Activated CD4-positive, alpha-beta T cell treated with anti-CD3 and anti-CD28 coated beads, Interleukin-2, amount 50 U/mL, for 48 hours (primary cell): ENCODE measurements at regions not wholly inside any gene's neighbourhood (a gene's known extent, or its start where the extent isn't known, plus 50 kb on each side); places are given as distances from the start of the nearest gene placed in this dataset.

Experiments used
- DNase-seq, 2 experiments: peaks; one replicate each; pipeline ENCODE4 v3.0.0-alpha.2; 2020

DNA sequence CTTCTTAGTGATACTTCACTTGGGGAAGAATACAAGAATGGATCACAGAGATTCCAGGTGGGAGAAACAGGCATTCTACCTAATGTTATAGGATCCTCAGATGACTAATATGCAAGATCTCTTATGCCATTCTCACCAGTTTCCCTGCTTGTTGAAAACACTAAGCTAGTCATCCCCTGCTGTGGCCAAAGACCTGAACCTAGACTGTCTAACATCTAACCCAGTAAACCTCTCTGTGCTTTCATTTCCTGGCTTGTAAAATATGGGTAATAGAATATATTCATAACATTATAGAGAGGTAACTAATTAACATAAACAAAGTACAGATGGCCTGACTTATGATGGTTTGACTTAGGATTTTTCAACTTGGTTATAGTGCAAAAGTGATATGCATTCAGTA lies 776.3 kb downstream of the TUSC7 start:
- no peak for DNase-seq

DNA sequence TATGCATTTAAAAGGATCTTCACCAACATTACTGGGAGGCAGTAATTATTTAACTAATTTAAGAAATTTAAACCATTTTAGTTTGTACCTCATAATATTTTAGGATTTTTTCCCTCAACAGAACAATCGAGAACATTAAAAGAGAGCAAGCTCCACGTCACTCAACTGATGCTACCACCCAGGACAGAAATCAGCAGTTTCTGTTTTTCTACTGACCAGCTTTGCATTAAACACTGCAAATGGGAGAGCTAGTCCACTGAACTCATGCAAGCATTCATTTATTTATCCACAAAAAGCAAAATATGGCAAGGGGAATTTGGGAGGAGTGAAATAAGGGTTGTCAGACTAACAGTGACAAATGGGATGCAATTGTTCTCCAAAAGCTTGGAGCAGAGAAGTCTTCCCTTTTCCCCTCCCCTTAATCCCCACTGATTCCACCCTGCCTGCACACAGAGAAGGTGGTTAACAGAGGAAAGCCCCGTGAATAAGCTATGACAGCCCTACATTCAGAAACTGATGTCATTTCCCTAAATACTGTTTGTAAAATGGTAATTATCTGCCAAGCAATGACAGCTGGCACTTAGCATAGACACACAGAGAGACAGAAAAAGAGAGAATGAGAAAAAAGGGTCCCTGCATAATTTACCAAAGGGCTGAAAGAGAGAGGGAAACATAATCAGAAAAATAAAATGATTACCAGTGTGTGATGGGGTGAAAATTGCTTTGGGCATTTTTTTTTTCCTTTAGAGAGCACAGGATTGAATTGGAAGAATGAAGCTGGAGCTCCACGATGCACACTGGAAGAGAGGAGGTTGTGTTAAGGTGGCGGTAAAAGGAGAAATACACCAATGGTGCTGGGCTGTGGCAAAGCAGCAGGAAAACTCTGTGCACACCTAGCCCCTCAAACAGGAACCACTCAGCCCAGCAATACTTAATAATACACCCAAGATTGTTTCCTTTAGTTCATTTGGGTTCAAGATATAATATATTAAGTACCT lies 777.4 kb downstream of the TUSC7 start:
- DNase-seq, result no peak

DNA sequence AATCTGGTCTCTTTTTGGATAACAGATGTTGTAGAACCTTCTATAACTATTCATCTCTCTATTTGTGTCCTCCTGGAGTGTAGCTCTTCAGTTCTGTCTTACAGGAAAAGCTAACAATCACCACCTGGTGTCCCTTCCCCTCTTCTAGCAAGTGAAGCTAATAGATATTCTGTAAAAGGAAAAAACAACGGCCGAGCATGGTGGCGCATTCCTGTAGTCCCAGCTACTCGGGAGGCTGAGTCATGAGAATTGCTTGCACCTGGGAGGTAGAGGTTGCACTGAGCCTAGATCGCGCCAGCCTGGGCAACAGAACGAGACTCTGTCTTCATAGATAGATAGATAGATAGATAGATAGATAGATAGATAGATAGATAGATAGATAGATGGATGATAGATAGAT lies 779.4 kb downstream of the TUSC7 start:
- no peak for DNase-seq

DNA sequence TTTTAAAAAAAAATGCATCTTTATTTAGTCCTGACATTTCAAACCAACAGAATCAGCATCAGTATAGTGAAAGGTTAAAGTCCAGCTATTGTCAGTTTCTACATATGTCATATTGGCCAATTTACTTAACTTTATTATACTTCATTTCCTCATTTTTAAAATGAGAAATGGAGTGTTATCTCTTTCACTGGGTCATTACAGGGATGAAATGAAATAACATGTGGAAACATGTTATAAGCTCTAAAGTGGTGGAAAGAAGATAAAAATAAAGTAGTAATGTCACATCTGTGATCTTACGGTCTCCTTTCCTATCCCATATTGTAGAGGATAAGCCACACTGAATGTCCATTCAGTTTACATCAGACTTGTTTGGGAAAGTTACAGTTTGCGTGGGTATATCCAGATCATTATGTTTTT lies 780.1 kb downstream of the TUSC7 start:
- no peak for DNase-seq

DNA sequence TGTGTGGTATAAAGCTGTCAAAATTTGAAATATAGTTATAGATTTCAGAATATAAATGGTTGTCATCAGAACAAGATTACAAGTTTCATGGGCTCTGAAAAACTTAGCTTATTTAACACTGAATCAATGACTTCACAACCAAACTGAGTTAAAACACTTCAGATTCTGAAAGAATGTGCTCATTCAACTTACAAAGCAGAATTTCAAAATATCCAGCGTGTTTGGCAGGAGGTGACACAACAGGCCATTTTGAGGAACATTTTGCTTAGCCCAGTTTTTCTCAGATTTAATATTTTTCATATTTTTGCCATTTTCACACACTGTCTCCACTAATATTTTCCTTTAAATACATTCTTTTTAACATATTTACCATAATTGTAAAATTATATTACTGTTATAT lies 781.1 kb downstream of the TUSC7 start:
- DNase-seq, result no peak

DNA sequence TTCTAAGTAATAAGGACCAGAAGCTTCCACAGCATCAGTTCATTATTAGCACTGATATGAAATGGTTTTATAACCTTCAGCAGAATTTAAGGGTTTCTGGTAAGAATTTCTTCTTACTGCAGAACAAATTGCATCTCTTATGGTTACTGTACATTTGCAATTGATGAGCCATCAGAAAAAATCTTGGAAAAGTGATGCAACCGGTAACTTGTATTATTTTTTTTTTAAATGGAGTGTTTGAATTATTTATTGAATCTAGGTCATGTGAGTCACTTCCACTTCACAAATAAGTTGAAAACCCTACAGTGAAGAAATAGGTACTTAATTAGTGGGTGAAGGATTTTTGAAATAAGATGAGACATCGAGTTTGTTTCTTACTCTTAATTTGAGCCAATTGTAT lies 786.0 kb downstream of the TUSC7 start:
- DNase-seq, result no peak

DNA sequence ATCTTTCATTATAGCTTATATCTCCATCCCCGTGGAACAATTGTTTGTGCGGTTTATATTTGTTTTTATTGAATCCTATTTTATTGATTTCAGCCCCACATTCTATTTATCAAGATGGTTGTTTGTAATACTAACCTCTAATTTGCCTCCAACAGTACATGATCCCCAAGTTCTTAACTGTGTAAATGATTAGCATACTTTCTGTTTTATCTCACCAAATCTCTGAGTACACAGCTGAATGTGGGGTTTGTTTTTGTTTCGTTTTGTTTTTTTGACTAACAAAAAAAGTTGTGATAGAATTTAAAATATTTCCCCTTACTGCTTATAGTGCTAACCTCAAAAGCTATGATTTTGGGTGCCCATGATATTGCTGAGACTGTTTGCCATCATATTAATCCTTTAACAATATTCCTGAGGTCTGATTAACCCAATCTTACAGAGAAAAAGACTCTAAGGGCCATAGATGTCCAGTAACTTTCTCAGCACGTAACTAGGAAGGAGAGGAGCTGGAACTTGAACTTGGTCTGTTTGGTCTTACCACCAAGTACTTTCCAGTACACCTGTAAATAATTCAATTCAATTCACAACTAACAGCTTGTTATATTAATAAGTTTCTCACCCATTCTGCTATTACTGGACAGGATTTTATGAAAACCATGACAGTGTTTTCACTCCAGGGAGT lies 789.8 kb downstream of the TUSC7 start:
- DNase-seq, result no peak

DNA sequence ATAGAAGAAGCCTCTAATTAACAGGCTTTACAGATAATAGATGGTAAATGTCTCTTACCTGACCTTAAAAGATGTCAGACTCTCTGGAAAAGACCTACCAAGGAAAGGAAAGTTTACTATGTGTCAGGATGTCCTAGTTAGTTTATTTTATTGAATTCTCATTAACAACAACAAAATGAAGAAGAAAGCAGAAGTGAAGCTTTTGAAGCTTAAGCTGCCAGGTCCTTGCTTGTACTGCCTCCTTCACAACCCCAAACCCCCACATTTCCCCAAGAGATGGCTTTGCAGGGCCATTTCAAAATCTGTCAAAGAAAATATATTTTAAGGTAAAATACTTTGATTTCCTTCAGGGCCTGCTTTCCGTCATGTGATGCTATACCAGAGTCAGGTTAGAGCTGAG lies 798.4 kb downstream of the TUSC7 start:
- DNase-seq, result no peak

DNA sequence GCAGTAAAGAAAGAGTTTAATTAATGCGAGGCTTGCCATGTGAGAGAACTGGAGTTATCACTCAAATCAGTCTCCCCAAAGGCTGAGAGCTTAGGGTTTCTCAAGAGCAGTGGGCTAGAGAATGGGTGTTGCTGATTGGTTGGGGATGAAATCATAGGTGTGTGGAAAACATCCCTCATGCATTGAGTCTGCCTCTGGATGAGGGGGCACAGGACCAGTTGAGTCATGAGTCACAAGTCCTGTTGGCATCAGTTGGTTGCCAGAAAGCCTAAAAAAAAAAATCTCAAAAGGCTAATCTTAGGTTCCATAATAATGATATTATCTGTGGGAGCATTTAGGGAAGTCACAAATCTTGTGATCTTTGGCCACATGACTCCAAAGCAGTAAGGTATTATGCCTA lies 800.3 kb downstream of the TUSC7 start:
- DNase-seq, result no peak

DNA sequence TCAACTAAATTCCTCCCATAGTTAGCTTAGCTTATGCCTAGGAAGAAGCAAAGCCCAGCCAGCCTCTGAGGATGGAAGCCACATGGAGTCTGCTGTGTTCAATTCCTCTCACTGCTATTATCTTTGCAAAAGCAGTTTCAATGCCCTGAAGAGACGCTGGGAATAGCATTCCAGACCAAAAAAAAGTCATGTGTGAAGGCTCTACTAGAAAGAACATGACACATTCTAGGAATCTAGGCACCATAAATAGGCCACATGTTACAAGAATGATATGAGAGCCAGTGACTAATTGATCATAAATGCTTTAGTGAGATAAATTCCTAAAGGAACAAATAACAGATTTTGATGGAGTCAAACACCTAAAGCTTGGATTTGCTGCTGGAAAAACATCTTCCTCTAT lies 800.8 kb downstream of the TUSC7 start:
- DNase-seq, result no peak

DNA sequence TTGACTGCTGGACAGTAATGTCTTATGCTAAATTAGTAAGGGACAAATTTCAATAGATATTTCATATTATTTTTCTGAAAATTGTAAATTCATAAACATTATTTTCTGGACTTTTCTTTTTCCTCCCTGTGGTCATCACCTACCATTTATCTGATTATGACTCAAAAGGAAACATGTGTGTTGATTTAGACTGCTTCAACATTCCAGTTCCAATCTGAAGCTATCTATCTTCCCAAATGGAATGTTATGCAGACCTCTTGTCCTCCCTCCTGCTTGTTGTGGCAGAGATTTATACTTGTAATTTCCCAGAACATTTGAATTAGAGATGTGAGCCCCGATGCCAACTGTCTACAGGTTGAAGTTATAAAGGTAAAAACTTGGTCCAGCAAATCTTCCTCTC lies 803.4 kb downstream of the TUSC7 start:
- no peak for DNase-seq

DNA sequence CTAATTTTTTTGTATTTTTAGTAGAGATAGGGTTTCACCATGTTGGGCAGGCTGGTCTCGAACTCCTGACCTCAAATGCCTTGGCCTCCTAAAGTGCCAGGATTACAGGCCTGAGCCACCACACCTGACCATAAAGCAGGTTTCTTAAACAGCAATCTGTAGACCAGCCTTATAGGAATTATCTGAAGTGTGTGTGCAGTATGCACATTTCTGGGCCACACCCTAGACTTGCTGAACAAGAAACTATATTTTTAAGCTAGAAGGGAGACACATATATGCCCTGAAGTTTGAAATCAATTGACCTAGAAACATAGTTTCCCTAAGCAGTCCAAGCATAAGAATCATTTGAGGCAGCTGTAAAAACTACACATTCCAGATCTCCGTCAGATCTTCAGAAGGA lies 805.7 kb downstream of the TUSC7 start:
- DNase-seq, result no peak

DNA sequence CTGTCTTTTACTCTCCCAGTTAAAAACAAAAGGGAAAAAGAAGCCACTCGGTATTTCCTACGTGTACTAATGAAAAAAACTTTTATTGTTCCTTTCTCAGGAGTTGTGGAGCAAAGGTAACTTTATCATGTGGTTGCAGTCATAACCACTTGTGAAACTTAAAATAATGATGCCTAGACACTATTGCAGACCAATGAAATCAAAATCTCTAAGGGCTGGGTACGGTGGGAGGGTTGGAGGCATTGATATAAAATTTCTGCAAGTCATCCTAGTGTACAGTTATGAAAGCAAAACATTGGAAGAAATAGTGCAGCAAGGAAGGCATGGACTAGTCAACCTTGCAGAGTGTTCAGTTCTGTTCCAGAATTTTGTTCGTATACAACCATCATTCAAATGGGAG lies 808.8 kb downstream of the TUSC7 start:
- DNase-seq, result no peak

DNA sequence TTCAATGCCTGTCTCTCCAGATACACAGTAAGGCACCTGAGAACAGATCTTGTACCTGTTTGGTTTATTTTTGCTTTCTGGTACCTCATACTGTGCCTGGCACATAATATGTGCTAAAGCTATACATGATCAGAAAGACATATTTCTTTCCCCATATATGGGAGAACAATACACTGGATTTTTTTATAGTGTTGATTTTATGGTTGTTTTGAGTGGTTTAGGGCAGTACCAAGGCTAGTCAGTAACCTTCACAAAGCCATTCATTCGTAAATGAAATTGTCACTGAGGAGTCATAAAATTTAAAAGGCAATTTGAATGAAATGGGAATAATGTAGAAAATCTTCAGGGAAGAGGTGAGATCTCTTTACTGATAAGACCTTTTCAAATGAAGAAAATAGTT lies 810.2 kb downstream of the TUSC7 start:
- DNase-seq, result no peak

DNA sequence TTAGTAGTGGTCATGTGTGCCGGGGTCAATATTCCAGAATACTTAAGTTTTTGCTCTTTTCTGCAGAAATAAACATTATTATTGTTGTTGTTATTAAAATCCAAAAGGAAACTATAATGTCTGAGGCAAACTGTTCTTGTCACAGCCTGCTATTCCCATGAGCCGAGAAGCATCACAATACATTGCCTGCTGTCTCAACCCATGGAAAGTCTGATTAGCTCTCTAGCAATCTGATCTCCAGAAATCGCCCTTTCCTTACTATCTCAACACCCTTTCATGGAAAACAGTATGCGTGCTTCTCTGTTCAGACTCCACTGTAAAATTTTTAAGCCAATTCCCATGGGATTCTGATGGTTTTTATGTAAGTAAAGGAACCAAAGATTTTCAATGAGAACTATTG lies 811.0 kb downstream of the TUSC7 start:
- no peak for DNase-seq

DNA sequence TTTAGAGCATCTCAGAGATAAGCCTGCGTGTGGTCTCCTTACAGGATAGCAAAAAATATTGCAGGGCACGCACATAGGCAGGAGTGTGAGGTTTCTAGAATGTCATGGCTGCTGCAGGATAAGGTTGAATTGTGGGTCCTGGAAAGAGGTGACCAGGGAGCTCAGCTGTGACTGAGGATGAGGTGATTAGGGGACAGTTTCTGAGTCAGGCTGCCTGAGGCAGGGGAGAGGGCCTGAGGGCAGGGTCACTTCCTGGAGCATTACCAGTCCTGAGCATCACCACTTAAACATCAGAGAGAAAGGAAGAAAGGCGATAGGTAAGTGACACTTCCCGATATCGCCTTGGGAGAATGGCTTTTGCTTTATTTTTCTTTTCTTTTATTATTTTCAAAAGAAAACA lies 813.8 kb downstream of the TUSC7 start:
- DNase-seq, result no peak

DNA sequence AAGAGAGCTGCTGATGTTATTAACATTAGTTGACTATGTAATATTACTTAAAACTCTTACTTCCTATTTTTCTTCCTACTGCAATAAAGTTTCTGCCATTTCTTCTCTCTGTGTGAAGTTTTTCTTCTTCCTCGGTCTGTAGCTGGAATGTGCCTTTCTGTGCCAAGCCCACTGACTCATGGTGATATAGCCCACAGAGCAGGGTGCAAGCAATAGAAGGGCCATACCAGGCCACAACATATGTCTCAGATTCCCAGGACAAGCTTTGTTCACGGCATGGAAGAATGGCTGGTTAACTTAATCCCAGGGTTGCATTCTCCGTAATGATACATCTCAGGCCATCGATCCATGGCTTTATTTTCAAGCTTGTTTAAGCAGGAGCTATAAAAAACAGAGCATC lies 815.3 kb downstream of the TUSC7 start:
- no peak for DNase-seq

DNA sequence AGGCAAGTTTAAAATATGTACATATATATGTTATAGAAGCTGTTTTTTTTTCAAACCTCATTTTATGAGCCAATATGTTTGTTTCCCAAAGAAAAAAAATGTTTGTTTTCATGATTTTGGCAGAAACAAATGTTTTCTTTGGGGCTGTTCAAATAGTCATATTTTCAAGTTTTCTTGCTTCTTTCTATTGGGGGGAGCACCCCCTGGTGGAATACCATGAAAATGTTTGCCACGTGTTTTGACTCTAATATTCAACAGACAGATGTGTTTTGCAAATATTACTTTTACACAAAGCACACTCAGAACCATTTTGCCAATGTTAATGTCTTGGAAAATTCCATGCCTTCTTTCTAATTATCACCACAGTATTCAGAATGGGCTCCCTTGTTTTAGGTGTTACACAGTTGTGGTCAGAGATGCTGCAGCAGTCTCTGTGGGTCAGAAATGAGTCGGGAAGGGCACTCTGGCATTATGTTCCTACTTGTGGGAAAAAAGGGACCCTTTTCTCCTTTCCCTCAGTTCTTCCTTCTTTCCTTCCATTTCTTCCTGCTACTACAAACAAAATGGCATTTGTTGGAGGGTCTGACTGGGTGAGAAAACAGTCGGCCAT lies 817.0 kb downstream of the TUSC7 start:
- no peak for DNase-seq

DNA sequence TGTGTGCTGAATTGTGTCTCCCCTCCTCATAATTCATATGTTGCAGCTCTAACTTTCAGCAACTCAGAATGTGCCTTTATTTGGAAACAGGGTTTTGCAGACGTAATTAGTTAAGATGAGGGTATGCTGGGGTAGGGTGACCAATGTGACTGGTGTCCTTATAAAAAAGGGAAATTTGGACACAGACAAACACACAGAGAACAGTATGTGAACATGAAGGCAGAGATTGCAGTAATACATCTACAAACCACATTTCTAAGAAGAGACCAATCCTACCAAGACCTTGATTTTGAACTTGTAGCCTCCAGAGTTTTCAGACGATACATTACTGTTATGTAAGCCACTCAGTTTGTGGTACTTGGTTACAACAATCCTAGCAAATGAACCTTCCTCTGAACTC lies 817.8 kb downstream of the TUSC7 start:
- DNase-seq, result no peak

DNA sequence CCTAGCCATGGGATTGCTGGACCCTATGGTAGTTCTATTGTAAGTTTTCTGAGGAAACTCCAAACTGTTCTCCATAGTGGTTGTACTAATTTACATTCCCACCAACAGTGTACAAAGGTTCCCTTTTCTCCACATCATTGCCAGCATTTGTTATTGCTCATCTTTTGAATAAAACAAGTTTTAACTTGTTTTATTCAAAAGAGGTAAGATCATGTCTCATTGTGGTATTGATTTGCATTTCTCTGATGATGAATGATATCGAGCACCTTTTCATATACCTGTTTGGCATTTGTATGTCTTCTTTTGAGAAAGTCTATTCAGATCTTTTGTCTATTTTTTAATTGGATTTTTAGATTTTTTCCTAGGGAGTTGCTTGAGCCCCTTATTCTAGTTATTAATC lies 819.1 kb downstream of the TUSC7 start:
- no peak for DNase-seq

DNA sequence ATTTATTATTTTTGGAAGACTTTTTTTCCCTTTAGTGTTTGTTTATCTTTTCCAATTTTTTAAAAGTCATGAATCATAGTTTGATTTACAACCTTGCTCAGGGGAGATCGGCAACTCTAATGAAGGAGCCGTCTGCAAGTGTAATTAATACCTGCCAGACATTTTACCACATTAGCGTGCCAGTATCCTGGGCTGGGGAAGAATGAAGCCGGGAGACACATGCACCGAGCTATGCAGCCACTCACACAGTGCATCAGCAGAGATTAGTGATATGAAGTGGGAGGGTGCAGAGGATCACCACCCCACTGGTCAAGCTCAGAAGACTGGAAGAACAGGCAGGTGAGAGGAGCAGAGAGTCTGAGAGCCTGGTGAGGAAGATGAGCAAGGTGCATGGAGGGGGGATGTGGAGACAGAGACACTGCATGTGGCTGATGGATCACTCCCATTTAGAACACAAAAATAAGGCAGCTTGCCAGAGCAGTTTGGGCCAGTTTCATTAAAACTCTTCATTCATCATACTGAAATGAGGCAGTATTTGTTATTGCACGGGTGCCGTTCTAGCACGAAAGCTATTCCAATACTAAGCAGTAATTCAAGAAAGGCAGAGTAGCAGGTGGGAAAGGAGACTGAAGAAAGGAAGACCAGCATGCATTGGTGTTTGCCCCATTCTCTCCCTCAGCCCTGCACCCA lies 821.6 kb downstream of the TUSC7 start:
- no peak for DNase-seq

DNA sequence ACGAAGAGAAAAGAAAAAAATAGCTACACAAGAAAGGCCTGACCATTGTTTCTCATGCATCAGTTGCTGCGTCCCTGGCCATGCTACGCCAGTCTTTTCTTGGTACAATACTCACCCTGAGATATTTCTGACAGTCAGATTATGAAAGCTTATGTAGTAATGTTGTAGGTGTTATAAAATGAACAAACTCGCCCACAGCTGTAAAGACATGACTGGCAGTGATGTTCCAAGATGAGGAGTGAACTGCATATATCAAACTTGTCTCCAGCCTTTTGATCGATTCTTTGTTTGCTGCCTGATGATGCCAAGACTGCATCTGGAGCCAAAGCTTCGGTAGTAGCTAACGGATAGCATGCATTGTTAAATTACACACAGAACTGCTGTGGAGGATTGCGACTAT lies 822.7 kb downstream of the TUSC7 start:
- DNase-seq, result no peak

DNA sequence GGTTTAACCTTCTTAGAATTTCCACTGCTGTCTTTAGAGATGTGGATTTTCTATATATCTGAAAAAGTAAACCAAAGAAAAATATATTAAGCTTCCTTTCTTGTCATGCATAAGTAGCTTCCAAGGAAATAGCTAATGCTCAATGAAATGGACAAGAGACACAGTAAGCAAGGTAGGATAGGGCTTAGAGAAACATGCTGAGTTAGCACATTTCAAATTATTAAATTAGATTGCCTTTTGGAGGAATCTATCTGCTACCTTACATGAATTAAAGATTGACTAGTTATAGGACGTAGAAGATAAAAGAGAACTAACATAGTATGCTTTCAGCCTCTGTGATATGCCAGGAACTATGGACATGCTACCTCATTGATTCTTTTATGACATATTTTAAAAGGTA lies 824.6 kb downstream of the TUSC7 start:
- no peak for DNase-seq
